ENCODE measurements at regions not wholly inside any gene's neighbourhood (a gene's known extent, or its start where the extent isn't known, plus 50 kb on each side); places are given as distances from the start of the nearest gene placed in this dataset.

- no peak for DNase-seq (ENCODE audit: low read depth in 2 of 2)
- H3K9me3 ChIP-seq (ENCODE audit: control insufficient read depth, insufficient read depth, low read depth, low read length): no peaks in the 10 kb centered on the region
- H2AFZ ChIP-seq (ENCODE audit: low read length): no peak overlapping the region
- H4K20me1 ChIP-seq (ENCODE audit: control insufficient read depth, extremely low read depth, insufficient read depth, low read length): no peaks in the 10 kb centered on the region
- H3K79me2 ChIP-seq (ENCODE audit: control insufficient read depth, insufficient read depth, low read length): no peaks in the 10 kb centered on the region
- no peak for TF ChIP-seq EZH2 (IDR thresholded peaks at IDR 0.05; ENCODE audit: low read length, missing control alignments)
- TF ChIP-seq, protein P1, sequence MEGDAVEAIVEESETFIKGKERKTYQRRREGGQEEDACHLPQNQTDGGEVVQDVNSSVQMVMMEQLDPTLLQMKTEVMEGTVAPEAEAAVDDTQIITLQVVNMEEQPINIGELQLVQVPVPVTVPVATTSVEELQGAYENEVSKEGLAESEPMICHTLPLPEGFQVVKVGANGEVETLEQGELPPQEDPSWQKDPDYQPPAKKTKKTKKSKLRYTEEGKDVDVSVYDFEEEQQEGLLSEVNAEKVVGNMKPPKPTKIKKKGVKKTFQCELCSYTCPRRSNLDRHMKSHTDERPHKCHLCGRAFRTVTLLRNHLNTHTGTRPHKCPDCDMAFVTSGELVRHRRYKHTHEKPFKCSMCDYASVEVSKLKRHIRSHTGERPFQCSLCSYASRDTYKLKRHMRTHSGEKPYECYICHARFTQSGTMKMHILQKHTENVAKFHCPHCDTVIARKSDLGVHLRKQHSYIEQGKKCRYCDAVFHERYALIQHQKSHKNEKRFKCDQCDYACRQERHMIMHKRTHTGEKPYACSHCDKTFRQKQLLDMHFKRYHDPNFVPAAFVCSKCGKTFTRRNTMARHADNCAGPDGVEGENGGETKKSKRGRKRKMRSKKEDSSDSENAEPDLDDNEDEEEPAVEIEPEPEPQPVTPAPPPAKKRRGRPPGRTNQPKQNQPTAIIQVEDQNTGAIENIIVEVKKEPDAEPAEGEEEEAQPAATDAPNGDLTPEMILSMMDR (conservative IDR thresholded peaks at IDR 0.05 in 1 of 2, IDR thresholded peaks at IDR 0.05 in 1 of 2; ENCODE audit: low read depth in 1 of 2, low read length in 2 of 2): no peak
- H3K27ac ChIP-seq (ENCODE audit: insufficient read depth, low read length): no peak overlapping the region
- no peaks in the 10 kb centered on the region for H3K27me3 ChIP-seq (ENCODE audit: control insufficient read depth, insufficient read depth, low read length)
- no peaks in the 10 kb centered on the region for H3K36me3 ChIP-seq (ENCODE audit: control insufficient read depth, insufficient read depth, low read length)
- no peak overlapping the region for H3K4me2 ChIP-seq (ENCODE audit: extremely low read depth, insufficient read depth, low read length)
- no peak overlapping the region for H3K9ac ChIP-seq (ENCODE audit: insufficient read depth, low read length)
- H3K4me3 ChIP-seq (replicated peaks in 1 of 4; ENCODE audit: control extremely low read depth in 1 of 4, insufficient read depth in 1 of 4, low read depth in 3 of 4, low read length in 4 of 4): no peak overlapping the region
- H3K4me1 ChIP-seq (ENCODE audit: control insufficient read depth, extremely low read depth, insufficient read depth, low read length): no peaks in the 10 kb centered on the region
These were observed 87.5 kb upstream of the LINGO1 start for GRCh38 chr15:77720173-77720572.

- DNase-seq (ENCODE audit: low read depth in 2 of 2): no peak
- TF ChIP-seq, protein P1 (conservative IDR thresholded peaks at IDR 0.05 in 1 of 2, IDR thresholded peaks at IDR 0.05 in 1 of 2; ENCODE audit: low read depth in 1 of 2, low read length in 2 of 2): no peak
- no peak for TF ChIP-seq EZH2 (IDR thresholded peaks at IDR 0.05; ENCODE audit: low read length, missing control alignments)
These were observed 86.7 kb upstream of the LINGO1 start for GRCh38 chr15:77719450-77719849.

DNA sequence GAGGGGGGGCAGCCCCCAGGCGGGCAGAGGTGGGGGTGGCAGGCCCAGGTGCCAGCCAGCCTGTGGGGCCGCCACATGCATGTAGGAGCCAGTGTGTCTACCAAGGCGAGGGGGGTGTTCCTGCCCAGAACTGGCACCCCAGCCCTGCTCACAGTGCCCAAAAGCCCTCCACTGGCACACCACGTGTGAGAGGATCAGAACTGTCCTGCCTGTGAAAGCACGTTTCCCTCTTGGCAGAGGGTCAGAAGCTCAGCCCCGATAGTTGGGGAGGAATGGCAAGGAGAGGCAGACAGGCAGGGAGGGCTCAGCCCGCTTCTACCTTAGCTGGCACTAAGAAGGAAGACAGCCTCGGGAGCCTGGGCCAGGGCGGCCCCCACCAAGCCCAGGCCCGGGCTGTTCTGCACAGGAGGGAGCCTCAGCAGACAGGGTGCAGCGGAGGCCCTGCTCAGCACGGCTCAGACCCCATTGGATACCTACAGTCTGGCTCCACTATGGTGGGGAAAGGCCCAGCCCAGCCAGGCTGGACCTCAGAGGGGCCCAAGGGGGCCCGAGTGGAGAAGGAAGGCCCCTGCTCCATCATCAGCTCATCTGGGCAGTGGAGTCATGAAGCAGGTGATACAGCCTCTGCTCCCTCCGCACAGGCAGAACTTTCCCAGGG, 84.8 kb upstream of the LINGO1 start:
- TF ChIP-seq, protein P1 (conservative IDR thresholded peaks at IDR 0.05 in 1 of 2, IDR thresholded peaks at IDR 0.05 in 1 of 2; ENCODE audit: low read depth in 1 of 2, low read length in 2 of 2): no peak
- TF ChIP-seq EZH2 (IDR thresholded peaks at IDR 0.05; ENCODE audit: low read length, missing control alignments): no peak
- no peaks in the 10 kb centered on the region for H3K27me3 ChIP-seq (ENCODE audit: control insufficient read depth, insufficient read depth, low read length)
- DNase-seq (ENCODE audit: low read depth in 2 of 2): no peak
- H3K27ac ChIP-seq (ENCODE audit: insufficient read depth, low read length): no peak overlapping the region
- H3K4me3 ChIP-seq (replicated peaks in 1 of 4; ENCODE audit: control extremely low read depth in 1 of 4, insufficient read depth in 1 of 4, low read depth in 3 of 4, low read length in 4 of 4): no peak overlapping the region
- no peaks in the 10 kb centered on the region for H3K9me3 ChIP-seq (ENCODE audit: control insufficient read depth, insufficient read depth, low read depth, low read length)
- no peaks in the 10 kb centered on the region for H3K4me1 ChIP-seq (ENCODE audit: control insufficient read depth, extremely low read depth, insufficient read depth, low read length)
- no peak overlapping the region for H3K4me2 ChIP-seq (ENCODE audit: extremely low read depth, insufficient read depth, low read length)
- no peak overlapping the region for H2AFZ ChIP-seq (ENCODE audit: low read length)
- H3K79me2 ChIP-seq (ENCODE audit: control insufficient read depth, insufficient read depth, low read length): no peaks in the 10 kb centered on the region
- H3K9ac ChIP-seq (ENCODE audit: insufficient read depth, low read length): no peak overlapping the region
- H3K36me3 ChIP-seq (ENCODE audit: control insufficient read depth, insufficient read depth, low read length): no peaks in the 10 kb centered on the region
- H4K20me1 ChIP-seq (ENCODE audit: control insufficient read depth, extremely low read depth, insufficient read depth, low read length): no peaks in the 10 kb centered on the region

More at GRCh38 chr15:77719450-77719849, 86.7 kb upstream of the LINGO1 start:
- no peaks in the 10 kb centered on the region for H3K9me3 ChIP-seq (ENCODE audit: control insufficient read depth, insufficient read depth, low read depth, low read length)
- H4K20me1 ChIP-seq (ENCODE audit: control insufficient read depth, extremely low read depth, insufficient read depth, low read length): no peaks in the 10 kb centered on the region
- H3K27me3 ChIP-seq (ENCODE audit: control insufficient read depth, insufficient read depth, low read length): no peaks in the 10 kb centered on the region
- no peak overlapping the region for H3K4me3 ChIP-seq (replicated peaks in 1 of 4; ENCODE audit: control extremely low read depth in 1 of 4, insufficient read depth in 1 of 4, low read depth in 3 of 4, low read length in 4 of 4)
- H3K4me1 ChIP-seq (ENCODE audit: control insufficient read depth, extremely low read depth, insufficient read depth, low read length): no peaks in the 10 kb centered on the region
- H3K9ac ChIP-seq (ENCODE audit: insufficient read depth, low read length): no peak overlapping the region
- H3K27ac ChIP-seq (ENCODE audit: insufficient read depth, low read length): no peak overlapping the region
- H3K79me2 ChIP-seq (ENCODE audit: control insufficient read depth, insufficient read depth, low read length): no peaks in the 10 kb centered on the region
- H3K36me3 ChIP-seq (ENCODE audit: control insufficient read depth, insufficient read depth, low read length): no peaks in the 10 kb centered on the region
- no peak overlapping the region for H3K4me2 ChIP-seq (ENCODE audit: extremely low read depth, insufficient read depth, low read length)
- H2AFZ ChIP-seq (ENCODE audit: low read length): no peak overlapping the region
